DND-41 (cell line): ENCODE measurements at regions not wholly inside any gene's neighbourhood (a gene's known extent, or its start where the extent isn't known, plus 50 kb on each side); places are given as distances from the start of the nearest gene placed in this dataset.

Experiments used
- EZH2 ChIP-seq: IDR thresholded peaks from 3 replicates; pipeline ENCODE4 v1.6.1; 2012; ENCODE audit warnings: borderline replicate concordance, low read depth, mild to moderate bottlenecking, moderate library complexity, low read length, inconsistent platforms; ENCODE audit not compliant: severe bottlenecking
- TF ChIP-seq, protein P1 (sequence below): IDR thresholded peaks from 2 replicates; pipeline ENCODE4 v1.5.1; 2012; ENCODE audit warnings: borderline replicate concordance, low read length, moderate library complexity, mild to moderate bottlenecking; ENCODE audit not compliant: poor library complexity, severe bottlenecking; ENCODE audit errors: extremely low read depth

GRCh38 chr7:89797965-89798598, 356.2 kb upstream of the STEAP1 start:
- TF ChIP-seq, protein P1, sequence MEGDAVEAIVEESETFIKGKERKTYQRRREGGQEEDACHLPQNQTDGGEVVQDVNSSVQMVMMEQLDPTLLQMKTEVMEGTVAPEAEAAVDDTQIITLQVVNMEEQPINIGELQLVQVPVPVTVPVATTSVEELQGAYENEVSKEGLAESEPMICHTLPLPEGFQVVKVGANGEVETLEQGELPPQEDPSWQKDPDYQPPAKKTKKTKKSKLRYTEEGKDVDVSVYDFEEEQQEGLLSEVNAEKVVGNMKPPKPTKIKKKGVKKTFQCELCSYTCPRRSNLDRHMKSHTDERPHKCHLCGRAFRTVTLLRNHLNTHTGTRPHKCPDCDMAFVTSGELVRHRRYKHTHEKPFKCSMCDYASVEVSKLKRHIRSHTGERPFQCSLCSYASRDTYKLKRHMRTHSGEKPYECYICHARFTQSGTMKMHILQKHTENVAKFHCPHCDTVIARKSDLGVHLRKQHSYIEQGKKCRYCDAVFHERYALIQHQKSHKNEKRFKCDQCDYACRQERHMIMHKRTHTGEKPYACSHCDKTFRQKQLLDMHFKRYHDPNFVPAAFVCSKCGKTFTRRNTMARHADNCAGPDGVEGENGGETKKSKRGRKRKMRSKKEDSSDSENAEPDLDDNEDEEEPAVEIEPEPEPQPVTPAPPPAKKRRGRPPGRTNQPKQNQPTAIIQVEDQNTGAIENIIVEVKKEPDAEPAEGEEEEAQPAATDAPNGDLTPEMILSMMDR = no peak
- TF ChIP-seq EZH2 = no peak
